NCI-H146 (cell line): ENCODE measurements at regions not wholly inside any gene's neighbourhood (a gene's known extent, or its start where the extent isn't known, plus 50 kb on each side); places are given as distances from the start of the nearest gene placed in this dataset.
"Not testable (repeated sequence)": the region's sequence is repeated elsewhere in the genome, so short reads cannot be mapped to it uniquely, and the experiment has no call there.

Experiments
- DNase-seq: peaks from one replicate; lab custom pipeline; 2025; lab: John Stamatoyannopoulos, UW

- no peak for DNase-seq
These were observed 119.5 kb upstream of the SNRPN start for GRCh38 chr15:24835301-24835700.

- DNase-seq: peak; percentile 19
These were observed 106.7 kb upstream of the SNRPN start for GRCh38 chr15:24848050-24848449.

GRCh38 chr15:24856397-24857390 is 98.1 kb upstream of the SNRPN start:
- no peak for DNase-seq

- no peak for DNase-seq
These were observed 97.0 kb upstream of the SNRPN start for GRCh38 chr15:24857763-24858162.

GRCh38 chr15:24858183-24858582 is 96.6 kb upstream of the SNRPN start:
- DNase-seq: not testable (repeated sequence)

- no peak for DNase-seq
These were observed 95.8 kb upstream of the SNRPN start for GRCh38 chr15:24858737-24859601.

- DNase-seq: no peak
These were observed 93.6 kb upstream of the SNRPN start for GRCh38 chr15:24861014-24861690.

- no peak for DNase-seq
These were observed 91.9 kb upstream of the SNRPN start for GRCh38 chr15:24862726-24863521.

GRCh38 chr15:24865303-24865702 is 89.5 kb upstream of the SNRPN start:
- DNase-seq: no peak

GRCh38 chr15:24877174-24877573 is 77.6 kb upstream of the SNRPN start:
- DNase-seq: no peak

- DNase-seq: no peak
These were observed 76.6 kb upstream of the SNRPN start for GRCh38 chr15:24878153-24878552.

- DNase-seq: no peak
These were observed 75.3 kb upstream of the SNRPN start for GRCh38 chr15:24879492-24879891.

- DNase-seq: no peak
These were observed 74.1 kb upstream of the SNRPN start for GRCh38 chr15:24880663-24881062.

- no peak for DNase-seq
These were observed 68.2 kb upstream of the SNRPN start for GRCh38 chr15:24886538-24886937.

- no peak for DNase-seq
These were observed 56.0 kb upstream of the SNRPN start for GRCh38 chr15:24898715-24899272.

- no peak for DNase-seq
These were observed 55.4 kb upstream of the SNRPN start for GRCh38 chr15:24899367-24899766.

- no peak for DNase-seq
These were observed 55.0 kb upstream of the SNRPN start for GRCh38 chr15:24899795-24900194.

GRCh38 chr15:24901409-24901808 is 53.4 kb upstream of the SNRPN start:
- DNase-seq: no peak
